ENCODE measurements at regions not wholly inside any gene's neighbourhood (a gene's known extent, or its start where the extent isn't known, plus 50 kb on each side); places are given as distances from the start of the nearest gene placed in this dataset.

DNA sequence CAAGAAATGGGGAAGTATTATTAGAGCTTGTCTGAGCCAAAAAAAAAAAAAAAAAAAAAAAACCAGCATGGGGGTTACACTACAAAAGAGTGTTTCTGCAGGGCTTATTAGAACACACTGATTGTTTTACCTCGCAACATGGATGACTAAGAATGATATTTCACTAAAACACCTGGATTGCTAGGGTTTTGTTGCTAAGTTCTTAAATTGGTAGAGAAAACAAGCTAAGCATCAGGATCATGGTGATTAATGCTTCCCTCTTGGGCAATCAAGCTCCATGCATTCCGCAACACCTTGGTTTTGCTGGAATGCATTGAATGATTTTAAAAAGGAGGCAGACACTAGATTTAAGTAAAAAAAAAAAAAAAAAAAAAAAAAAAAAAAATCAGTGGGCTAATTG, 931.4 kb upstream of the CDH8 start:
- H3K27ac ChIP-seq: no peak overlapping the region
- H3K9me3 ChIP-seq: no peaks in the 10 kb centered on the region
- H3K4me3 ChIP-seq: no peak overlapping the region
- H3K4me1 ChIP-seq: no peaks in the 10 kb centered on the region
- no peak for DNase-seq
- intact Hi-C loops (cut with DNase I): no loop called here
- H3K36me3 ChIP-seq: no peaks in the 10 kb centered on the region
- TF ChIP-seq, protein P1, sequence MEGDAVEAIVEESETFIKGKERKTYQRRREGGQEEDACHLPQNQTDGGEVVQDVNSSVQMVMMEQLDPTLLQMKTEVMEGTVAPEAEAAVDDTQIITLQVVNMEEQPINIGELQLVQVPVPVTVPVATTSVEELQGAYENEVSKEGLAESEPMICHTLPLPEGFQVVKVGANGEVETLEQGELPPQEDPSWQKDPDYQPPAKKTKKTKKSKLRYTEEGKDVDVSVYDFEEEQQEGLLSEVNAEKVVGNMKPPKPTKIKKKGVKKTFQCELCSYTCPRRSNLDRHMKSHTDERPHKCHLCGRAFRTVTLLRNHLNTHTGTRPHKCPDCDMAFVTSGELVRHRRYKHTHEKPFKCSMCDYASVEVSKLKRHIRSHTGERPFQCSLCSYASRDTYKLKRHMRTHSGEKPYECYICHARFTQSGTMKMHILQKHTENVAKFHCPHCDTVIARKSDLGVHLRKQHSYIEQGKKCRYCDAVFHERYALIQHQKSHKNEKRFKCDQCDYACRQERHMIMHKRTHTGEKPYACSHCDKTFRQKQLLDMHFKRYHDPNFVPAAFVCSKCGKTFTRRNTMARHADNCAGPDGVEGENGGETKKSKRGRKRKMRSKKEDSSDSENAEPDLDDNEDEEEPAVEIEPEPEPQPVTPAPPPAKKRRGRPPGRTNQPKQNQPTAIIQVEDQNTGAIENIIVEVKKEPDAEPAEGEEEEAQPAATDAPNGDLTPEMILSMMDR (IDR thresholded peaks at IDR 0.05): no peak
- H3K9ac ChIP-seq (ENCODE audit: low read depth in 2 of 2, low read length in 2 of 2): no peak overlapping the region
- no peaks in the 10 kb centered on the region for H3K27me3 ChIP-seq

DNA sequence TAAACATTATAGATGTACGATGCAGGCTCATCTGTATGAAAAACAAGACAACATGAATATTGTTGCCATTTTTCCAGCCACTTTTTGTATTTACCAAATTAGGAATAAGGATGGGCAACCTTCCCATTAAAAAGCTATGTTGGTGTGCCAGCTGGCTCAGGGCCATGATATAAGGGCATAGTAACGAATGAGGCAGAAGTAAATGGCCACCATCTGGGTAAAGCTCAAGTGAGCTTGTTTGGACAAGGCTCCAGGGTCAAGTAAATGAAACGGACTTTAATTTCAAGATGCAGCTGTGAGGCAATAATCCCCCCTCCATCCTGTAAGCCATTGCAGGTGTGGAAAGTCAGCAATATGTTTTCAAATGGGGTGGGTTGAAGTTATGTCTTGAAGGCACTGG, 930.9 kb upstream of the CDH8 start:
- intact Hi-C loops (cut with DNase I): no loop called here
- Histone ChIP-seq H3K9ac (ENCODE audit: low read depth in 2 of 2, low read length in 2 of 2) (no peak overlapping the region), H3K36me3 (no peaks in the 10 kb centered on the region), H3K27ac (no peak overlapping the region), H3K9me3 (no peaks in the 10 kb centered on the region), H3K4me1 (no peaks in the 10 kb centered on the region), H3K4me3 (no peak overlapping the region), H3K27me3 (no peaks in the 10 kb centered on the region)
- TF ChIP-seq, protein P1 (IDR thresholded peaks at IDR 0.05): no peak
- no peak for DNase-seq

DNA sequence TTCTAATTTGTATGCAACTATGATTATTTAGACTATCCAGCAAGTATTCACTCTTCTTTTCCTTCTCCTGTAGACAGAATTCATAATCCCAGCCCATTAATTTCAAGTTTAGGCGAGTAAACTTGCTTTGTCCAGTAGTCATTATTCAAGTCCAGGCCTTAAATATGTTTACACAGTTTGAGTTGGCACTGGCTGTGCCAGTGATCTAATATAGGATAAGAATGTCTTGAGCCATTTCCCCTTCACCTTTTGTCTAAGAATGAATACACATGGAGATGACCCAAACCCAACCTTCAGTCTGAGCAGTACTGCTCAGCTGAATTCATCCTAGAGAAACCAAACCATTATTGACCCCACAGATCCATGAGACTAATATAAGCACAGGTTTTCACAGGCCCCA, 930.4 kb upstream of the CDH8 start:
- no peaks in the 10 kb centered on the region for H3K27me3 ChIP-seq
- H3K9ac ChIP-seq (ENCODE audit: low read depth in 2 of 2, low read length in 2 of 2): no peak overlapping the region
- DNase-seq: no peak
- intact Hi-C loops (cut with DNase I): no loop called here
- no peaks in the 10 kb centered on the region for H3K36me3 ChIP-seq
- no peak overlapping the region for H3K27ac ChIP-seq
- H3K9me3 ChIP-seq: no peaks in the 10 kb centered on the region
- H3K4me3 ChIP-seq: no peak overlapping the region
- H3K4me1 ChIP-seq: no peaks in the 10 kb centered on the region
- TF ChIP-seq, protein P1 (IDR thresholded peaks at IDR 0.05): no peak

DNA sequence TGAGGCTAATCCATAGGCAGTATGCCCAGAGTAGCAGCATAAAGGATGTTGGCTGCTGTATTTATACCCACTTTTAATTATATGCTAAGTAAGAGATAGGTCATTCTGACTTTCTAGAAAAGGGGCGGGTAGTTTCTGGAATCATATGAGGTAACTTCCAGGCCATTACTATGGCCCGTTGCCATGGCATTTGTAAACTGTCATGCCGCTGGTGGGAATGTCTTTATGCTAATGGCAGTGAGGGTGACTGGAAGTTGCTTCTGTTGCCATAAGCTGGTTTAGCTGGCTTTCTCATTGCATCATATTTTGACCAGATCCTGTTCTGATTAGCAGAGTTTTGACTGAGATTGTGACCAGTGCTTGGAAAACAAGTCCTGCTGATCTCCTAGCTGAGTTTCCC, 929.6 kb upstream of the CDH8 start:
- H3K27ac ChIP-seq: no peak overlapping the region
- H3K4me3 ChIP-seq: no peak overlapping the region
- intact Hi-C loops (cut with DNase I): no loop called here
- no peaks in the 10 kb centered on the region for H3K4me1 ChIP-seq
- TF ChIP-seq, protein P1 (IDR thresholded peaks at IDR 0.05): no peak
- no peaks in the 10 kb centered on the region for H3K27me3 ChIP-seq
- no peaks in the 10 kb centered on the region for H3K9me3 ChIP-seq
- H3K36me3 ChIP-seq: no peaks in the 10 kb centered on the region
- H3K9ac ChIP-seq (ENCODE audit: low read depth in 2 of 2, low read length in 2 of 2): no peak overlapping the region
- DNase-seq: no peak

DNA sequence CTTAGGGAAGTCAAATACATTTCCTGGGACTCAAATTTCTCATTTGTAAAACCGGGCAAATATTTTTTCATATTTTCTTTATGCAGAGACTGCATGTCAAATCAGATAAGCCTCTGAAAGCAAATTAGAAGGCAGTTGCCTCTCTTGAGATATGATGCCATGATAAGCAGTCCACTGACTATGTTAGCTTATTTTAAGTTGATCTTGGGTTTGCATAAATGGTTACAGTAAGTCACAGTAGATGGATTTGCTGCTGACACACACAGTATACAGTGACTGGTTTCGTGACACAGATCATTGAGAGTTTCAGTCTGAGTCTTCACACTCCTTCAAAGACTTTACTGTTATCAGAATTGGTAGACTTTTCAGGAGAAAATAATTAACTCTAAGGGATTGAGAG, 927.6 kb upstream of the CDH8 start:
- intact Hi-C loops (cut with DNase I): no loop called here
- DNase-seq: no peak
- H3K9me3 ChIP-seq: no peaks in the 10 kb centered on the region

More for the DNA sequence above, 927.6 kb upstream of the CDH8 start:
- no peaks in the 10 kb centered on the region for H3K27me3 ChIP-seq
- H3K36me3 ChIP-seq: no peaks in the 10 kb centered on the region
- no peak overlapping the region for H3K4me3 ChIP-seq
- no peak overlapping the region for H3K27ac ChIP-seq
- TF ChIP-seq, protein P1 (IDR thresholded peaks at IDR 0.05): no peak
- H3K9ac ChIP-seq (ENCODE audit: low read depth in 2 of 2, low read length in 2 of 2): no peak overlapping the region
- no peaks in the 10 kb centered on the region for H3K4me1 ChIP-seq

Measured in colonic mucosa (tissue), 4 donors.